Mucosa of descending colon (tissue), 3 donors: ENCODE measurements at regions not wholly inside any gene's neighbourhood (a gene's known extent, or its start where the extent isn't known, plus 50 kb on each side); places are given as distances from the start of the nearest gene placed in this dataset.

Experiments
- ATAC-seq: fragments of 200-7000 bp; cut with Tn5 transposase; one replicate; pipeline ENCODE4 v1.9.1; 2020; ENCODE audit warnings: mild to moderate bottlenecking, moderate library complexity
- DNase-seq, 3 donors: peaks; one replicate each; pipeline ENCODE4 v3.0.0-alpha.2; 2020
- H3K36me3 ChIP-seq: fragments of 200-600 bp; one replicate; pipeline ENCODE4 v1.8.0; 2021; ENCODE audit warnings: low read depth, mild to moderate bottlenecking
- H3K4me1 ChIP-seq: fragments of 200-600 bp; one replicate; pipeline ENCODE4 v1.8.0; 2021; ENCODE audit warnings: low read depth, mild to moderate bottlenecking
- H3K4me3 ChIP-seq: fragments of 200-600 bp; one replicate; pipeline ENCODE4 v1.8.0; 2021; ENCODE audit warnings: mild to moderate bottlenecking
- H3K9me3 ChIP-seq: fragments of 200-600 bp; one replicate; pipeline ENCODE4 v1.8.0; 2021; ENCODE audit warnings: mild to moderate bottlenecking
- CTCF ChIP-seq: fragments of 200-600 bp; IDR thresholded peaks from one replicate; pipeline ENCODE4 v1.8.0; 2022; ENCODE audit warnings: antibody characterized with exemption, mild to moderate bottlenecking
- intact Hi-C, 2 donors: fragments of 100-400 bp; cut with DNase I in 1 of 2; cut with micrococcal nuclease in 1 of 2; formaldehyde crosslinking; loops; one replicate each; pipeline versions ENCODE4 v1.11.0 to v1.11.1; 2022; cut with DNase I, micrococcal nuclease
- donor health status: DM: no; HTN: no; CAD: no; lungs with moderate emphysema.
- donor health status: DM: no; HTN: no; CAD: no.
- donor health status: DM: no; HTN: yes; CAD: no.

GRCh38 chr16:85357924-85358505 is 245.7 kb upstream of the CIBAR2 start:
- DNase-seq (no peak), ATAC-seq (no peak)
- no peak for TF ChIP-seq CTCF
- intact Hi-C loops: no loop called here
- H3K9me3 ChIP-seq: no peaks in the 10 kb centered on the region
- no peak overlapping the region for H3K4me3 ChIP-seq
- peaks cover 27% of the 10 kb centered on the region for H3K4me1 ChIP-seq
- no peaks in the 10 kb centered on the region for H3K36me3 ChIP-seq

- Histone ChIP-seq H3K4me1 (peaks cover 24% of the 10 kb centered on the region), H3K9me3 (no peaks in the 10 kb centered on the region), H3K36me3 (no peaks in the 10 kb centered on the region), H3K4me3 (no peak overlapping the region)
- intact Hi-C loops: no loop called here
- peak; percentile 30 for ATAC-seq
- DNase-seq: no peak
- no peak for TF ChIP-seq CTCF
Observed at GRCh38 chr16:85358704-85359146, 246.5 kb upstream of the CIBAR2 start.

- Histone ChIP-seq H3K9me3 (no peaks in the 10 kb centered on the region), H3K4me3 (no peak overlapping the region), H3K4me1 (peaks cover 18% of the 10 kb centered on the region), H3K36me3 (no peaks in the 10 kb centered on the region)
- intact Hi-C loops: no loop called here
- peak in 1 of 3 donors; percentile 53 for DNase-seq
- ATAC-seq: peak; percentile 2
- TF ChIP-seq CTCF: no peak
Observed at GRCh38 chr16:85359147-85359822, 247.0 kb upstream of the CIBAR2 start.

- DNase-seq (peak; percentile 80 to 86 (median 86)), ATAC-seq (peak; percentile 84)
- no peaks in the 10 kb centered on the region for H3K36me3 ChIP-seq
- H3K4me3 ChIP-seq: no peak overlapping the region
- no peak for TF ChIP-seq CTCF
- peaks cover 15% of the 10 kb centered on the region for H3K4me1 ChIP-seq
- intact Hi-C loops: no loop called here
- no peaks in the 10 kb centered on the region for H3K9me3 ChIP-seq
Observed at GRCh38 chr16:85360323-85361277, 248.3 kb upstream of the CIBAR2 start.

- DNase-seq (peak in 2 of 3 donors; percentile 52 to 73), ATAC-seq (peak; percentile 71)
- no peak overlapping the region for H3K4me3 ChIP-seq
- intact Hi-C loops: no loop called here
- H3K9me3 ChIP-seq: no peaks in the 10 kb centered on the region
- no peak for TF ChIP-seq CTCF
- H3K4me1 ChIP-seq: peaks cover 15% of the 10 kb centered on the region
- no peaks in the 10 kb centered on the region for H3K36me3 ChIP-seq
Observed at GRCh38 chr16:85361441-85362118, 249.3 kb upstream of the CIBAR2 start.
